ENCODE measurements at regions not wholly inside any gene's neighbourhood (a gene's known extent, or its start where the extent isn't known, plus 50 kb on each side); places are given as distances from the start of the nearest gene placed in this dataset.

GRCh38 chr1:5447503-5447960 lies 544.7 kb downstream of the NPHP4 start:
- ATAC-seq = no peak
- H3K27ac Mint-ChIP-seq = no peak overlapping the region
- H3K4me3 Mint-ChIP-seq = no peak overlapping the region
- H3K9me3 Mint-ChIP-seq = peaks cover 60% of the 10 kb centered on the region
- peaks cover 9% of the 10 kb centered on the region; the same call in 1 of the 2 replicates for H3K27me3 Mint-ChIP-seq (ENCODE audit: low read depth)
- H3K4me1 Mint-ChIP-seq = no peaks in the 10 kb centered on the region
- DNase-seq (ENCODE audit: low spot score) = no peak
- CTCF ChIA-PET = no interaction called here
- peaks cover 66% of the 10 kb centered on the region for H3K36me3 Mint-ChIP-seq
- POLR2A ChIA-PET = no interaction called here
- TF ChIP-seq MLX (CRISPR knock-in tag; IDR thresholded peaks at IDR 0.05) (no peak), GTF2I (CRISPR knock-in tag; conservative IDR thresholded peaks at IDR 0.05) (no peak), ZNF138 (CRISPR knock-in tag; conservative IDR thresholded peaks at IDR 0.05) (no peak), CREM (CRISPR knock-in tag; IDR thresholded peaks at IDR 0.05) (no peak), EMX1 (CRISPR knock-in tag; IDR thresholded peaks at IDR 0.05) (no peak), TEAD4 (CRISPR knock-in tag; IDR thresholded peaks at IDR 0.05) (no peak), PRRX2 (CRISPR knock-in tag; IDR thresholded peaks at IDR 0.05) (no peak), CREB1 (CRISPR knock-in tag; IDR thresholded peaks at IDR 0.05) (no peak), FOXP4 (CRISPR knock-in tag; IDR thresholded peaks at IDR 0.05) (no peak)
- TF ChIP-seq, protein P1, sequence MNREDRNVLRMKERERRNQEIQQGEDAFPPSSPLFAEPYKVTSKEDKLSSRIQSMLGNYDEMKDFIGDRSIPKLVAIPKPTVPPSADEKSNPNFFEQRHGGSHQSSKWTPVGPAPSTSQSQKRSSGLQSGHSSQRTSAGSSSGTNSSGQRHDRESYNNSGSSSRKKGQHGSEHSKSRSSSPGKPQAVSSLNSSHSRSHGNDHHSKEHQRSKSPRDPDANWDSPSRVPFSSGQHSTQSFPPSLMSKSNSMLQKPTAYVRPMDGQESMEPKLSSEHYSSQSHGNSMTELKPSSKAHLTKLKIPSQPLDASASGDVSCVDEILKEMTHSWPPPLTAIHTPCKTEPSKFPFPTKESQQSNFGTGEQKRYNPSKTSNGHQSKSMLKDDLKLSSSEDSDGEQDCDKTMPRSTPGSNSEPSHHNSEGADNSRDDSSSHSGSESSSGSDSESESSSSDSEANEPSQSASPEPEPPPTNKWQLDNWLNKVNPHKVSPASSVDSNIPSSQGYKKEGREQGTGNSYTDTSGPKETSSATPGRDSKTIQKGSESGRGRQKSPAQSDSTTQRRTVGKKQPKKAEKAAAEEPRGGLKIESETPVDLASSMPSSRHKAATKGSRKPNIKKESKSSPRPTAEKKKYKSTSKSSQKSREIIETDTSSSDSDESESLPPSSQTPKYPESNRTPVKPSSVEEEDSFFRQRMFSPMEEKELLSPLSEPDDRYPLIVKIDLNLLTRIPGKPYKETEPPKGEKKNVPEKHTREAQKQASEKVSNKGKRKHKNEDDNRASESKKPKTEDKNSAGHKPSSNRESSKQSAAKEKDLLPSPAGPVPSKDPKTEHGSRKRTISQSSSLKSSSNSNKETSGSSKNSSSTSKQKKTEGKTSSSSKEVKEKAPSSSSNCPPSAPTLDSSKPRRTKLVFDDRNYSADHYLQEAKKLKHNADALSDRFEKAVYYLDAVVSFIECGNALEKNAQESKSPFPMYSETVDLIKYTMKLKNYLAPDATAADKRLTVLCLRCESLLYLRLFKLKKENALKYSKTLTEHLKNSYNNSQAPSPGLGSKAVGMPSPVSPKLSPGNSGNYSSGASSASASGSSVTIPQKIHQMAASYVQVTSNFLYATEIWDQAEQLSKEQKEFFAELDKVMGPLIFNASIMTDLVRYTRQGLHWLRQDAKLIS (CRISPR knock-in tag; IDR thresholded peaks at IDR 0.05; ENCODE audit: borderline replicate concordance) = no peak
- TF ChIP-seq, protein P2, sequence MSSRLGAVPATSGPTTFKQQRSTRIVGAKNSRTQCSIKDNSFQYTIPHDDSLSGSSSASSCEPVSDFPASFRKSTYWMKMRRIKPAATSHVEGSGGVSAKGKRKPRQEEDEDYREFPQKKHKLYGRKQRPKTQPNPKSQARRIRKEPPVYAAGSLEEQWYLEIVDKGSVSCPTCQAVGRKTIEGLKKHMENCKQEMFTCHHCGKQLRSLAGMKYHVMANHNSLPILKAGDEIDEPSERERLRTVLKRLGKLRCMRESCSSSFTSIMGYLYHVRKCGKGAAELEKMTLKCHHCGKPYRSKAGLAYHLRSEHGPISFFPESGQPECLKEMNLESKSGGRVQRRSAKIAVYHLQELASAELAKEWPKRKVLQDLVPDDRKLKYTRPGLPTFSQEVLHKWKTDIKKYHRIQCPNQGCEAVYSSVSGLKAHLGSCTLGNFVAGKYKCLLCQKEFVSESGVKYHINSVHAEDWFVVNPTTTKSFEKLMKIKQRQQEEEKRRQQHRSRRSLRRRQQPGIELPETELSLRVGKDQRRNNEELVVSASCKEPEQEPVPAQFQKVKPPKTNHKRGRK (CRISPR knock-in tag; IDR thresholded peaks at IDR 0.05; ENCODE audit: borderline replicate concordance) = no peak
- TF ChIP-seq, protein P3, sequence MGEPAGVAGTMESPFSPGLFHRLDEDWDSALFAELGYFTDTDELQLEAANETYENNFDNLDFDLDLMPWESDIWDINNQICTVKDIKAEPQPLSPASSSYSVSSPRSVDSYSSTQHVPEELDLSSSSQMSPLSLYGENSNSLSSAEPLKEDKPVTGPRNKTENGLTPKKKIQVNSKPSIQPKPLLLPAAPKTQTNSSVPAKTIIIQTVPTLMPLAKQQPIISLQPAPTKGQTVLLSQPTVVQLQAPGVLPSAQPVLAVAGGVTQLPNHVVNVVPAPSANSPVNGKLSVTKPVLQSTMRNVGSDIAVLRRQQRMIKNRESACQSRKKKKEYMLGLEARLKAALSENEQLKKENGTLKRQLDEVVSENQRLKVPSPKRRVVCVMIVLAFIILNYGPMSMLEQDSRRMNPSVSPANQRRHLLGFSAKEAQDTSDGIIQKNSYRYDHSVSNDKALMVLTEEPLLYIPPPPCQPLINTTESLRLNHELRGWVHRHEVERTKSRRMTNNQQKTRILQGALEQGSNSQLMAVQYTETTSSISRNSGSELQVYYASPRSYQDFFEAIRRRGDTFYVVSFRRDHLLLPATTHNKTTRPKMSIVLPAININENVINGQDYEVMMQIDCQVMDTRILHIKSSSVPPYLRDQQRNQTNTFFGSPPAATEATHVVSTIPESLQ (CRISPR knock-in tag; IDR thresholded peaks at IDR 0.05) = no peak
- TF ChIP-seq, protein P4, sequence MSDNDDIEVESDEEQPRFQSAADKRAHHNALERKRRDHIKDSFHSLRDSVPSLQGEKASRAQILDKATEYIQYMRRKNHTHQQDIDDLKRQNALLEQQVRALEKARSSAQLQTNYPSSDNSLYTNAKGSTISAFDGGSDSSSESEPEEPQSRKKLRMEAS (CRISPR knock-in tag; IDR thresholded peaks at IDR 0.05) = no peak

- Mint-ChIP-seq H3K27me3 (ENCODE audit: low read depth) (peaks cover 11% of the 10 kb centered on the region), H3K27ac (no peak overlapping the region)
- TF ChIP-seq ZBTB21 (CRISPR knock-in tag; IDR thresholded peaks at IDR 0.05; ENCODE audit: borderline replicate concordance) (no peak), FOXJ3 (CRISPR knock-in tag; IDR thresholded peaks at IDR 0.05; ENCODE audit: borderline replicate concordance) (no peak), PRRX2 (CRISPR knock-in tag; IDR thresholded peaks at IDR 0.05) (no peak), CREM (CRISPR knock-in tag; IDR thresholded peaks at IDR 0.05) (no peak), GRHL2 (CRISPR knock-in tag; IDR thresholded peaks at IDR 0.05; ENCODE audit: insufficient replicate concordance, severe bottlenecking) (no peak), ETV6 (CRISPR knock-in tag; IDR thresholded peaks at IDR 0.05) (no peak), ZNF671 (CRISPR knock-in tag; IDR thresholded peaks at IDR 0.05) (no peak)
- TF ChIP-seq, protein P5, sequence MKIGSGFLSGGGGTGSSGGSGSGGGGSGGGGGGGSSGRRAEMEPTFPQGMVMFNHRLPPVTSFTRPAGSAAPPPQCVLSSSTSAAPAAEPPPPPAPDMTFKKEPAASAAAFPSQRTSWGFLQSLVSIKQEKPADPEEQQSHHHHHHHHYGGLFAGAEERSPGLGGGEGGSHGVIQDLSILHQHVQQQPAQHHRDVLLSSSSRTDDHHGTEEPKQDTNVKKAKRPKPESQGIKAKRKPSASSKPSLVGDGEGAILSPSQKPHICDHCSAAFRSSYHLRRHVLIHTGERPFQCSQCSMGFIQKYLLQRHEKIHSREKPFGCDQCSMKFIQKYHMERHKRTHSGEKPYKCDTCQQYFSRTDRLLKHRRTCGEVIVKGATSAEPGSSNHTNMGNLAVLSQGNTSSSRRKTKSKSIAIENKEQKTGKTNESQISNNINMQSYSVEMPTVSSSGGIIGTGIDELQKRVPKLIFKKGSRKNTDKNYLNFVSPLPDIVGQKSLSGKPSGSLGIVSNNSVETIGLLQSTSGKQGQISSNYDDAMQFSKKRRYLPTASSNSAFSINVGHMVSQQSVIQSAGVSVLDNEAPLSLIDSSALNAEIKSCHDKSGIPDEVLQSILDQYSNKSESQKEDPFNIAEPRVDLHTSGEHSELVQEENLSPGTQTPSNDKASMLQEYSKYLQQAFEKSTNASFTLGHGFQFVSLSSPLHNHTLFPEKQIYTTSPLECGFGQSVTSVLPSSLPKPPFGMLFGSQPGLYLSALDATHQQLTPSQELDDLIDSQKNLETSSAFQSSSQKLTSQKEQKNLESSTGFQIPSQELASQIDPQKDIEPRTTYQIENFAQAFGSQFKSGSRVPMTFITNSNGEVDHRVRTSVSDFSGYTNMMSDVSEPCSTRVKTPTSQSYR (CRISPR knock-in tag; IDR thresholded peaks at IDR 0.05) = no peak
Measured at GRCh38 chr1:5444396-5444795, 547.8 kb downstream of the NPHP4 start.

More at GRCh38 chr1:5444396-5444795, 547.8 kb downstream of the NPHP4 start:
- no peak for DNase-seq (ENCODE audit: low spot score)
- Mint-ChIP-seq H3K4me3 (no peak overlapping the region), H3K4me1 (no peaks in the 10 kb centered on the region), H3K36me3 (peaks cover 69% of the 10 kb centered on the region), H3K9me3 (peaks cover 64% of the 10 kb centered on the region)
- ChIA-PET CTCF (no interaction called here), POLR2A (no interaction called here)
- ATAC-seq = no peak

All from WTC11 (cell line).